HG02763 (cell line): ENCODE measurements at regions not wholly inside any gene's neighbourhood (a gene's known extent, or its start where the extent isn't known, plus 50 kb on each side); places are given as distances from the start of the nearest gene placed in this dataset.

Experiments
- ATAC-seq: cut with Tn5 transposase; IDR thresholded peaks from one replicate; pipeline ENCODE4 v1.9.1; 2021; ENCODE audit warnings: mild to moderate bottlenecking, moderate library complexity; ENCODE audit not compliant: unreplicated experiment

GRCh38 chr1:55670331-55671082 lies 455.3 kb upstream of the USP24 start:
- ATAC-seq: no peak

GRCh38 chr1:55669293-55669692 lies 454.1 kb upstream of the USP24 start:
- no peak for ATAC-seq

- ATAC-seq: no peak
These were observed 447.7 kb upstream of the USP24 start for GRCh38 chr1:55662875-55663274.

DNA sequence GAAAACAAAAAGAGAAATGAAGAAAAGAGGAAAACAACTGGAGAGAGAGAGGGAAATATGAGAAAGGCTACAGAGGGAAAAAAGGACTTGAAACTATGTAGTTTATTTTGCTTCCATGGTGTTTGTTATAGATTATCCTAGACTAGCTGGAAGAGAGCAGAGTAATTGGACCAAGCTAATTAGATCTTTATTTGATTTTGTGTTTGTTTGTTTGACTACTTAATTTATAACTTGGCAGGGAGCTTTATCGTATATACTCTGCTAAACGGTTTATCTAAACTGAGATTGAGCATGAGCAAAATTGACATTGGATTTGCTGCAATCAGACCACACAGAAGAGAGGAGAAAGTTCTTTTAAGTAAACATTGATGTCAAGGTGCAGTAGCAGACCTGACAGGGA lies 443.8 kb upstream of the USP24 start:
- ATAC-seq: no peak

DNA sequence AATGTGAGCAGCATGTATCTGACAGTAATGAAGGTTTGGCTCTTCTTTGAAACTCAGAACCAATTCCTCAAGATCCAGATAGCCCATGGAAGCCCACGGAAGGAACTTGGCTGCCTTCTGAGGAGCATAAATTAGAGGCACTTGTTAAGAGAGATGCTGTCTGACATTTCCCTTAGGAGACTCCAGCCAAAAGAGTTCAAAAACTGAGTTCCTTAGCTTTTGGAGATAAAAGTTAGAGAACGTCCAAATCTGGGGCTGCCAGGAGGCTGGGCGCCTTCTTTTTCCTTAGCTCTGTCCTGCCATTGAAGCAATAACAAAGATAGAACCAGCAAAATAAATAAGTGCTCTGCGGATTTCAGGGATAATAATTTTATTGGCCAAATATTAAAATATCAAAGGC lies 439.6 kb upstream of the USP24 start:
- no peak for ATAC-seq

GRCh38 chr1:55654171-55654570 lies 439.0 kb upstream of the USP24 start:
- no peak for ATAC-seq

DNA sequence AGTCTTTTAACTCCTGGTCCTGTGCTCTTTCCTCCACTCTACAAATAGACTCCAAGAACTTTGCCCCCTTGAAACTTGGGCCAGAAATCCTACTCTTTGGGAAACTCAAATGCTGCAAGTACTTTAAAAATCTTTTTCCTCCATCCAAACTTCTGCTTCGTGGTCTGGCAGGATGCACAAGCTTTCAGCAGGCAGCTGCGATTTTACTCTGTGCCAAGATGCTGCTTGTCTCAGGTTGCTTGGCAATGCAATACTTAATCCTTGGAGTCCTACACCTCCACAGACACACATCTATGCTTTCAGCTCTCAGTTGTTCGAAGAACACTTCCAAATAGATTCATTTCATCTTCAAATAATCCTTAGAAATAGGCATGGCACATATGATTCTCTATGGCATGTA lies 435.3 kb upstream of the USP24 start:
- no peak for ATAC-seq

DNA sequence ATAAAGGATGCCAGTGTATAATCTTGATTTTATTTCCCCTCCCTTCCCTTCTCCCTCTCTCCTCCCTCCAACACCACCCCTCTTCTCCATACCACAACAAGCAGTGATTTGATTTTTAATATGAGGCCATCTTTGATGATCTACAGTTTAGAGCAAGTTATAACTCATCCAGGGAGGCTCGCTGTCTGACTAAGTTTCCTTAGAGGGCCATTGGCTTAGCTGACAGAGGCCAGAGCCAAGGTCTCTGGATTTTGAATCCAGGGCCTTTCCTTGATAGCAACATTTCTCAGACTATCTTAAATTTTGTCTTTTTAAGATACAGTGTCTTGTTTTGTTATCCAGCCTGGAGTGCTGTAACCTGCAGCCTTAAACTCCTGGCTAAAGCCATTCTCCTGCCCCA lies 431.0 kb upstream of the USP24 start:
- no peak for ATAC-seq

DNA sequence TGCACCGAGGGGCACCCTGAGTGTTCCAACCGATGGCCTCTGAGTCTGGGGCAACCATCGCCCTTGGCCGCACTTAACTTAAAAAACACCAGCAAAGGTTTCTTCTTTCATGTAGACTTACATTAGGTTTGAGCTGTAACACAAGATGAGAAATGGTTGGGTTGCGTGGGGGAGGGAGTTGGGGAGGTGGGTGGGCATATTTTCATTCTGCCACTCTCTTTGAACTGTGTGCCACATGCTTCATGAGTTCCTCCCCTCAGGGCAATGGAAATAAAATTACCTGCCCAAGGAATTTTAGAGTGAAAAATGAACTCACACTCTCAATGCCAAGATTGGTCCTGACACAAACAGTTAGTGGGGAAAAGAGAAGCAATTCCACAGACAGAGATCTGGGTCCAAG lies 430.1 kb upstream of the USP24 start:
- ATAC-seq: no peak

DNA sequence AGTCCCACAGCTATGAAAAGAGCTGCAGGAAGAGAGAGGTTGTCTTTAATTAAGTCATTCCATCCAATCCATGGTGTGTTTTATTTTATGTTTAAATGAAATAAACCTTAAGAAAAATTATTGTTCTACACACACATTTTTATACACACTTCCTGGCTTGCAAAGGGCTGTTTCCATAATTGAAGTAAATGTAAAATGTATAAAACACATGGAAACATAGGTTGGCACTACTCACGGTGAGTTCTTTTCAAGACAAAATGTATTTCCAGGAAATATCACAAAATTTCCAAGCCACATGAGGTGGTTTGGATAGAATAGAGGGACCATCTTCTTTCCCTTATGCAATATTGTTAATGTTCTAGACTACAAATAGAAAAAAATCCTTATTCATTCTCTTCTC lies 426.8 kb upstream of the USP24 start:
- ATAC-seq: no peak

DNA sequence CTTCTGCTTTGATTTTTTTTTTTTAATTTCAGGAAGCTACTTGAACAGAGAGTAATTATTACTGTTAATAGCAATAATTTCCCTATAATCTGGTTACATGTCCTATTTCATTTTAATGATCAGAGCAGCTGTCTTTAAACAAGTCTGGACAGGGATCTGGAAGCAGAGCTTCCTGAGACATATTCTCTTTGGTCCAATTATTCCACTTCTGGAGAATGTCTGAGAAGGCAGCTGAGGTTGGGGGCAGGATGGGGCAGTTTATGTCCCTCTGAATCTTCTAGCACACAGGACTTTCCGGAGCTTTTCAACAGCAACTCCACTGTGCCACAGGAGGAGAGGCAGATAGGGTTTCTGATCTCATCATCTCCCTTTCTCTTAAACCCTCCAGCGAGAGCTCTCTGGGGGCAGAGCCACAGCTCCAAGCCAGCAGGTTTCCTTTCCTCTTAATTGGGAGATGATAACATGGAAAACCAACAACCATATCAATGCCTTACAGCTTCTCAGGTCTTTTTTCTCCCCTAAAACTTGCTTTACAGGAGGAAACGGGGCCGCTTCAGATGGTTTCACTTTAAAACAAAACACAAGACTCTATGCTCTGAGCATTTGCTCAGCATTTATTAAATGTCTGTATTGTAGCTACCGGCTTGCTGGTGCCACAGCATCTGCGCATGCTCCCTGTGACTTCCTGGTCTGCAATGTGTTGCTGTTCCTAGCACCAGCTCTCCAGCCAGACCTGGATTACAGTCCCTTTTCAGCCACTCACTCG lies 425.7 kb upstream of the USP24 start:
- no peak for ATAC-seq

GRCh38 chr1:55639526-55639925 lies 424.4 kb upstream of the USP24 start:
- no peak for ATAC-seq

- ATAC-seq: no peak
These were observed 423.9 kb upstream of the USP24 start for GRCh38 chr1:55639051-55639450.

GRCh38 chr1:55636696-55637095 lies 421.5 kb upstream of the USP24 start:
- no peak for ATAC-seq

GRCh38 chr1:55635856-55636255 lies 420.7 kb upstream of the USP24 start:
- no peak for ATAC-seq

DNA sequence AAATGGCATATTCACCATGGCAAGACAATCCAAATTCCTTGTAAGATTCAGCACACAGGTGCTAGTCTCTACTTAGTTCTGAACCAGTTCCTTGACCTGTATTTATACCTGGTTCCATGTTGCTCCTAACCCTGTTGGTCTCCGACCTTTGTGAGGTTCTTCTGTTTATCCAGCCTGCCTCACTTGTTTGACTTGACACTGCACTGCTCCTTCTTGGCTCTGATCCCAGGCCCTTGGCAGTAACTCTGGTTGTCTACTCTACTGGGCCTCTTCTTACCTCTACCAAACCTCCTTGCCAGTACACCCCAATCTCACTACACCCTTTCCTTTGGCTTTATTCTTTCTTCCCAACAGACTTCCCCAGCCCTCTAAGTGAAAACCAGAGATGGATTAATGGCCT lies 419.4 kb upstream of the USP24 start:
- ATAC-seq: no peak

- no peak for ATAC-seq
These were observed 417.7 kb upstream of the USP24 start for GRCh38 chr1:55632906-55633305.

DNA sequence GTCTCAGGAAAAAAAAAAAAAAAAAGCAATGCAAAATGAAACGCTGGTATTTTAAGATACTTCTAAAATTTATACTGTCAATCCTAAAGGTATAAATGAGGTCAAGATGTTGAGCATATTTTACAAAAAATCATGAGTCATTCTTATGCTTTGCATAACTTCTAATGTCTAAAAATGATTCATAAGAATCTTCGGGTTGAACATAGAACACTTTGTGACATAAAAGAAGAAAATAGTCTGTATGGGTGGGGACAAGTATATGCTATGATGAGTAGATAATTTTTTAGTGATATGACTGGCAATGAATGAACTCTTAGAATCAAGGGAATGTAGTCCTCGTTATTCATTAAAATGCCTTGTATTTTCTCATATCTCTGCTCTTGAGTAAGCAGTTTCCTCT lies 416.9 kb upstream of the USP24 start:
- ATAC-seq: no peak

GRCh38 chr1:55631509-55631908 lies 416.3 kb upstream of the USP24 start:
- no peak for ATAC-seq

- no peak for ATAC-seq
These were observed 411.2 kb upstream of the USP24 start for GRCh38 chr1:55626326-55626725.

DNA sequence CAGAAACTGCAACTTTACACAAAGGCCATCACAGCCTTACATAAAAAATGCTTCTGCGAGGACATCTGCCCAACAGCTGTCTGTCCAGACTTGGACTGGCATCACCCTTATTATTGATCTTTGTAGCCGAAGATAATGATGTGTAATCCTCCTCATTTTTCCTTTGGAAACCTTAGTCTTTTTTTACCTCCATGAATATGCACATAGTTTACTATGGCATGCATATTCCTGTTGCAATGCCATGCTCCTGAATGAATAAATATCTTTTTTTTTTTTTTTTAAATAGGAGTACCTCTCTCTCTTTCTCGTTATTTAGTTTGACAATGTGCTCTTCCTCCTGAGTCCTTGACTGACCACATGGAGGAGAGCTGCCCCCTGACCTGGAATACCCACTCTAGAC lies 409.6 kb upstream of the USP24 start:
- no peak for ATAC-seq

DNA sequence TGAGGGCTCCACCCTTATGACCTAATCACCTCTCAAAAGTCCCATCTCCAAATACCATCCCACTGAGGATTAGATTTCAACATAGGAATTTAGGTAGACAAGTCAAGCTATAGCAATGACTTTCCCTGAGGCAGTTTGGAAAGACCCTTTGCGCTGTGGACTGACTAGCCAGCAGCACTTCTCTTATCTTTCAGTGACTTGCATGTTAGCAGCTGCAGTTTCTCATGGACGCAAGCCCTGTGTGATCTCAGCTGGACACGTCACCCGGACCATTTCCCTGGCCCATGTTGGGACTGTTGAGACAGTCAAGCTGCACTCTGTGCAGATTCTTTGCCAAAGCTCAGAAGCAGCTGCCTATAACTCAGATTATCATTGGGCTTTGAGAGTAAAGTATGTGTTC lies 408.1 kb upstream of the USP24 start:
- ATAC-seq: no peak

- ATAC-seq: no peak
These were observed 406.9 kb upstream of the USP24 start for GRCh38 chr1:55622074-55622473.
